OCI-LY3 (cell line): ENCODE measurements at regions not wholly inside any gene's neighbourhood (a gene's known extent, or its start where the extent isn't known, plus 50 kb on each side); places are given as distances from the start of the nearest gene placed in this dataset.

Experiments used
- H2AFZ ChIP-seq: fragments of 200-600, 300-600 bp; shearing (Covaris generic); 2 replicates; pipeline ENCODE4 v1.6.0; 2014; ENCODE audit warnings: antibody characterized with exemption, low read depth, low read length
- H3K27ac ChIP-seq: fragments of 200-600, 300-600 bp; sonication (generic); 2 replicates; pipeline ENCODE4 v1.5.1; 2014; ENCODE audit warnings: mild to moderate bottlenecking, low read length, moderate library complexity, mixed read lengths
- H3K27me3 ChIP-seq: fragments of 200-600, 300-600 bp; sonication (generic); 2 replicates; pipeline ENCODE4 v1.6.1; 2014; ENCODE audit warnings: low read depth, low read length, mixed read lengths
- H3K36me3 ChIP-seq: fragments of 200-600, 300-600 bp; sonication (generic); replicated peaks from 2 replicates; pipeline ENCODE3; 2014; ENCODE audit warnings: low read depth, low read length, mixed read lengths
- H3K4me1 ChIP-seq: fragments of 300-600, 200-600 bp; sonication (generic); 2 replicates; pipeline ENCODE4 v1.6.1; 2014; ENCODE audit warnings: low read length, mixed read lengths
- H3K4me2 ChIP-seq: fragments of 200-600, 300-600 bp; sonication (generic); 2 replicates; pipeline ENCODE4 v1.6.1; 2014; ENCODE audit warnings: low read length, mixed read lengths
- H3K4me3 ChIP-seq: fragments of 300-600, 200-600 bp; sonication (generic); 2 replicates; pipeline ENCODE4 v1.5.1; 2014; ENCODE audit warnings: antibody characterized with exemption, mild to moderate bottlenecking, low read length, moderate library complexity
- H3K79me2 ChIP-seq: fragments of 300-600, 200-600 bp; shearing (Covaris generic); 2 replicates; pipeline ENCODE4 v1.6.1; 2014; ENCODE audit warnings: mild to moderate bottlenecking, low read length, mixed read lengths
- H3K9ac ChIP-seq: fragments of 300-600, 200-600 bp; shearing (Covaris generic); 2 replicates; pipeline ENCODE4 v1.6.0; 2014; ENCODE audit warnings: mild to moderate bottlenecking, low read length, moderate library complexity
- H3K9me3 ChIP-seq: fragments of 200-600, 300-600 bp; shearing (Covaris generic); 2 replicates; pipeline ENCODE4 v1.6.1; 2014; ENCODE audit warnings: low read length, mixed read lengths; ENCODE audit not compliant: insufficient read depth
- H4K20me1 ChIP-seq: fragments of 200-600, 300-600 bp; sonication (generic); 2 replicates; pipeline ENCODE4 v1.6.1; 2016; ENCODE audit warnings: low read length, mixed read lengths; ENCODE audit not compliant: insufficient read depth
- CTCF ChIP-seq: fragments of 200-600, 300-600 bp; sonication (generic); IDR thresholded peaks from 2 replicates; pipeline ENCODE4 v1.5.1; 2014; ENCODE audit warnings: antibody characterized with exemption, low read length, low read depth
- EZH2phosphoT487 ChIP-seq: fragments of 200-600 bp; shearing (Covaris generic); IDR thresholded peaks from 2 replicates; pipeline ENCODE4 v1.6.1; 2018; ENCODE audit warnings: antibody characterized with exemption, mixed run types, low read depth

- Histone ChIP-seq H3K79me2 (no peaks in the 10 kb centered on the region), H3K4me2 (no peak overlapping the region), H4K20me1 (no peaks in the 10 kb centered on the region), H2AFZ (no peak overlapping the region), H3K4me3 (no peak overlapping the region), H3K4me1 (no peaks in the 10 kb centered on the region), H3K36me3 (no peaks in the 10 kb centered on the region), H3K9me3 (no peaks in the 10 kb centered on the region), H3K27ac (no peak overlapping the region), H3K27me3 (no peaks in the 10 kb centered on the region), H3K9ac (no peak overlapping the region)
- TF ChIP-seq EZH2phosphoT487: no peak
Measured at GRCh38 chr3:177519588-177519987, 322.3 kb upstream of the TBL1XR1 start.

DNA sequence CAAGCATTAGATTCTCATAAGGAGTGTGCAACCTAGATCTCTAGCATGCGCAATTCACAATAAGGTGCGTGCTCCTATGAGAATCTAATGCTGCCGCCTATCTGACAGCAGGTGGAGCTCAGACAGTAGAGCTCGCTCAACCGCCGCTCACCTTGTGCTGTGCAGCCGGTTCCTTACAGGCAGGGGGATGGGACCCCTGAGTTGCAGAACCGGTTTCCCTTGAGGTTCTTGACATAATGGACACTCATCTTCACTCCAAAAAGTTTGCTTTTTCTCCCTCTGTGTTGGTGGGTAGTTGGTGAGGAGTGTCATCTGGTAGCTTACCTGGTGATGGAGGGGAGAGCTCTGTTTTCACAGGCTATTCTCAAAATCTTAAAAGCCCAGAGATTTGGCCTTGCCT is 324.0 kb upstream of the TBL1XR1 start:
- H3K4me3 ChIP-seq: no peak overlapping the region
- H3K79me2 ChIP-seq: no peaks in the 10 kb centered on the region
- no peak overlapping the region for H3K4me2 ChIP-seq
- no peaks in the 10 kb centered on the region for H3K9me3 ChIP-seq
- no peak overlapping the region for H3K27ac ChIP-seq
- H4K20me1 ChIP-seq: no peaks in the 10 kb centered on the region
- no peak overlapping the region for H2AFZ ChIP-seq
- no peaks in the 10 kb centered on the region for H3K4me1 ChIP-seq
- H3K36me3 ChIP-seq: no peaks in the 10 kb centered on the region
- H3K9ac ChIP-seq: no peak overlapping the region
- no peaks in the 10 kb centered on the region for H3K27me3 ChIP-seq
- TF ChIP-seq EZH2phosphoT487 (no peak), CTCF (no peak)

DNA sequence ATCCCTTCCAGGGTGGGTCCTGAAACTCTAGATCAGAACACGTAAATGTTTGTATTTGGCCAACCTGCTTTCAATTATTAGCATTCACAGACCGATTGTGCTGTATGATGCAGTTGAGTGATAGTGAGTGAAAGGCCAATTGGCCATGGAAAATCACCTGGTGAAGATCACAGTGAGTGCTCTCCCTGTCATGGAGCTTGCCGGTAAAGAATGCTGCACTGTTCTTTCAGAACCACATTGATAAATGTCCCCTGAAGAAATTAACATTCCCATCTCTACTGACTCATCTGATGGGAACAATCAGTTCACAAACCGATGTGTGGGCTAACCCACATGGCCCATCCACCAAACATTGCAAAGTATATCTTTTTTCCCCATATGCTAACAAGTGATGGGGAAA is 324.8 kb upstream of the TBL1XR1 start:
- Histone ChIP-seq H3K79me2 (no peaks in the 10 kb centered on the region), H3K9me3 (no peaks in the 10 kb centered on the region), H2AFZ (no peak overlapping the region), H4K20me1 (no peaks in the 10 kb centered on the region), H3K27ac (no peak overlapping the region), H3K4me3 (no peak overlapping the region), H3K27me3 (no peaks in the 10 kb centered on the region), H3K36me3 (no peaks in the 10 kb centered on the region), H3K9ac (no peak overlapping the region), H3K4me2 (no peak overlapping the region), H3K4me1 (no peaks in the 10 kb centered on the region)
- TF ChIP-seq EZH2phosphoT487 (no peak), CTCF (no peak)

DNA sequence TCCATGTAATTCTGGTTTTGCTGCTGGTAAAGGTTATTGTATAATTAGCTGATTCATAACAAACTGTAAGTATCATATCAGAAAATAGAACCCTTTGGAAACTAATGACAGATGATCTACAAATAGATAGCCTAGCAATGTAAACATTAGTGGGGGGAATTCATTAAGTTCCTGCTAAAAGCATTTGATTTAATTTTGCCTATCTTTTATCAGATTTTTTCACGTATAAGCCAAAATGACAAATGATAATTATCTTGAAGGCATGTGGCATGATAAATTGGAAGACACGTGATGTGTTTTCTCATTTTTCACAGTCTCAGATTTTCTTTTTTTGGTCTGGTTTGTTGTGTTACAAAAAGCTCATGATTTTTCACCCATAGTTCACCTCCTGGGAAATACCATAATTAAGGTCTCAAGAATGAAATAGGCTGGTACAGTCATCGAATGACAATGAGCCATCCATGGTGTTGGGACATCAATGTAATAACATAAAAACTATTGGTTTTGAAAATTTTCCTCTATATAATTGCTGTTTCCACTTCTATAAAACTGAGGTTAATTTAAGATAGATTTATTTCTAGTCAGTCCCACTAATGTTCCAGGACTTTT is 325.9 kb upstream of the TBL1XR1 start:
- H3K36me3 ChIP-seq: no peaks in the 10 kb centered on the region
- H3K79me2 ChIP-seq: no peaks in the 10 kb centered on the region
- no peak overlapping the region for H3K9ac ChIP-seq
- no peaks in the 10 kb centered on the region for H3K4me1 ChIP-seq
- TF ChIP-seq EZH2phosphoT487: no peak
- no peak for TF ChIP-seq CTCF
- H2AFZ ChIP-seq: no peak overlapping the region
- no peaks in the 10 kb centered on the region for H4K20me1 ChIP-seq
- H3K27ac ChIP-seq: no peak overlapping the region
- H3K9me3 ChIP-seq: no peaks in the 10 kb centered on the region
- H3K4me3 ChIP-seq: no peak overlapping the region
- no peaks in the 10 kb centered on the region for H3K27me3 ChIP-seq
- H3K4me2 ChIP-seq: no peak overlapping the region
